SU-DHL-6 (cell line): ENCODE measurements at regions not wholly inside any gene's neighbourhood (a gene's known extent, or its start where the extent isn't known, plus 50 kb on each side); places are given as distances from the start of the nearest gene placed in this dataset.

Source experiments
- CTCF ChIP-seq: fragments of 200-600 bp; sonication (generic); IDR thresholded peaks from one replicate; pipeline ENCODE4 v1.5.1; 2017; ENCODE audit warnings: antibody characterized with exemption, mild to moderate bottlenecking, low read length, moderate library complexity; ENCODE audit not compliant: insufficient read depth, poor library complexity, severe bottlenecking
- EZH2phosphoT487 ChIP-seq: fragments of 200-600 bp; sonication (generic), shearing (Covaris generic); conservative IDR thresholded peaks from 2 replicates; pipeline ENCODE4 v1.6.1; 2018; ENCODE audit warnings: mild to moderate bottlenecking, antibody characterized with exemption, low read length, moderate library complexity, mixed read lengths

GRCh38 chr2:121055088-121055487 lies 229.9 kb downstream of the TFCP2L1 start:
- TF ChIP-seq CTCF = no peak
- TF ChIP-seq EZH2phosphoT487 = no peak
